Liver (tissue), 8 donors: ENCODE measurements at regions not wholly inside any gene's neighbourhood (a gene's known extent, or its start where the extent isn't known, plus 50 kb on each side); places are given as distances from the start of the nearest gene placed in this dataset.

Source experiments
- DNase-seq: peaks from one replicate; pipeline ENCODE4 v3.0.0-alpha.2; 2017; ENCODE audit warnings: low spot score
- H3K27ac ChIP-seq, 2 donors: one replicate each; pipeline ENCODE4 v1.7.0; 2013; ENCODE audit warnings: inconsistent platforms in 2 of 2, low read length in 2 of 2, control low read depth in 1 of 2, low read depth in 1 of 2, mild to moderate bottlenecking in 1 of 2
- H3K27me3 ChIP-seq, 4 donors: one replicate each; pipeline versions ENCODE4 v1.6.1 to v1.7.0; 2013; ENCODE audit warnings: low read length in 3 of 4, inconsistent platforms in 1 of 4, mild to moderate bottlenecking in 1 of 4, moderate library complexity in 1 of 4; ENCODE audit not compliant: control insufficient read depth in 4 of 4, insufficient read depth in 4 of 4
- H3K36me3 ChIP-seq, 4 donors: one replicate each; pipeline versions ENCODE4 v1.6.1 to v1.7.0; 2013; ENCODE audit warnings: low read length in 3 of 4, mild to moderate bottlenecking in 3 of 4, low read depth in 1 of 4, moderate library complexity in 1 of 4; ENCODE audit not compliant: control insufficient read depth in 4 of 4, insufficient read depth in 3 of 4
- H3K4me1 ChIP-seq, 4 donors: one replicate each; pipeline versions ENCODE4 v1.6.1 to v1.7.0; 2013; ENCODE audit warnings: low read length in 3 of 4, mild to moderate bottlenecking in 3 of 4, moderate library complexity in 1 of 4; ENCODE audit not compliant: control insufficient read depth in 4 of 4, insufficient read depth in 4 of 4
- H3K4me3 ChIP-seq, 3 donors: one replicate each; pipeline versions ENCODE4 v1.6.1 to v1.7.0; 2013; ENCODE audit warnings: low read length in 3 of 3, control low read depth in 1 of 3, low read depth in 1 of 3, mild to moderate bottlenecking in 1 of 3
- H3K9ac ChIP-seq, 2 donors: one replicate each; pipeline ENCODE4 v1.7.0; 2013; ENCODE audit warnings: low read length in 2 of 2, mild to moderate bottlenecking in 2 of 2, moderate library complexity in 2 of 2, control low read depth in 1 of 2, low read depth in 1 of 2
- H3K9me3 ChIP-seq, 4 donors: one replicate each; pipeline versions ENCODE4 v1.6.1 to v1.7.0; 2013; ENCODE audit warnings: low read length in 3 of 4; ENCODE audit not compliant: control insufficient read depth in 4 of 4
- FOXA1 ChIP-seq: IDR thresholded peaks from 2 replicates; pipeline ENCODE4 v1.6.1; 2016; ENCODE audit warnings: antibody characterized with exemption
- FOXA2 ChIP-seq: IDR thresholded peaks from 2 replicates; pipeline ENCODE4 v1.6.1; 2016; ENCODE audit warnings: antibody characterized with exemption
- GABPA ChIP-seq, 2 donors: IDR thresholded peaks in 1 of 2; conservative IDR thresholded peaks in 1 of 2; 2 replicates each; pipeline ENCODE4 v1.6.1; 2016; ENCODE audit warnings: antibody characterized with exemption in 2 of 2, mild to moderate bottlenecking in 1 of 2, moderate library complexity in 1 of 2
- HNF4A ChIP-seq, 2 donors: conservative IDR thresholded peaks; 2 replicates each; pipeline ENCODE4 v1.6.1; 2016; ENCODE audit warnings: antibody characterized with exemption in 2 of 2, mild to moderate bottlenecking in 2 of 2
- HNF4G ChIP-seq: IDR thresholded peaks from 2 replicates; pipeline ENCODE4 v1.6.1; 2016; ENCODE audit warnings: antibody characterized with exemption
- JUND ChIP-seq, 2 donors: IDR thresholded peaks; 2 replicates each; pipeline ENCODE4 v1.6.1; 2016; ENCODE audit warnings: antibody characterized with exemption in 2 of 2
- NR2F2 ChIP-seq: IDR thresholded peaks from 2 replicates; pipeline ENCODE4 v1.6.1; 2016; ENCODE audit warnings: antibody characterized with exemption
- RAD21 ChIP-seq, 2 donors: IDR thresholded peaks; 2 replicates each; pipeline ENCODE4 v1.6.1; 2016; ENCODE audit warnings: antibody characterized with exemption in 2 of 2, mild to moderate bottlenecking in 2 of 2
- RXRA ChIP-seq, 2 donors: IDR thresholded peaks; 2 replicates each; pipeline ENCODE4 v1.6.1; 2017 to 2018; ENCODE audit warnings: antibody characterized with exemption in 2 of 2, mild to moderate bottlenecking in 1 of 2
- SP1 ChIP-seq: IDR thresholded peaks from 2 replicates; pipeline ENCODE4 v1.6.1; 2018; ENCODE audit warnings: antibody characterized with exemption, mild to moderate bottlenecking
- TAF1 ChIP-seq: conservative IDR thresholded peaks from 2 replicates; pipeline ENCODE4 v1.6.1; 2016; ENCODE audit warnings: antibody characterized with exemption, mild to moderate bottlenecking
- YY1 ChIP-seq: IDR thresholded peaks from 2 replicates; pipeline ENCODE4 v1.6.1; 2016; ENCODE audit warnings: antibody characterized with exemption, mild to moderate bottlenecking
- WGBS: extraction: QIAGEN DNeasy Blood & Tissue Kit; methylation state at CpG from one replicate; pipeline ENCODE4 v1.1.7; 2013; 5-methylcytosine and 5-hydroxymethylcytosine counted together
- TF ChIP-seq, protein P1 (sequence below): IDR thresholded peaks from 2 replicates; pipeline ENCODE4 v1.6.1; 2016; ENCODE audit warnings: antibody characterized with exemption
- TF ChIP-seq, protein P2 (sequence below): IDR thresholded peaks from 2 replicates; pipeline ENCODE4 v1.6.1; 2016; ENCODE audit warnings: antibody characterized with exemption, mild to moderate bottlenecking
- TF ChIP-seq, protein P3 (sequence below): IDR thresholded peaks from 2 replicates; pipeline ENCODE4 v1.6.1; 2016; ENCODE audit warnings: antibody characterized with exemption
- TF ChIP-seq, protein P4 (sequence below): IDR thresholded peaks from 2 replicates; pipeline ENCODE4 v1.6.1; 2016; ENCODE audit warnings: antibody characterized with exemption
- TF ChIP-seq, protein P5 (sequence below): fragments of 150-350 bp; IDR thresholded peaks from 2 replicates; pipeline ENCODE4 v1.5.1; 2017; ENCODE audit warnings: improper control_type of control experiment, low read depth, low read length; ENCODE audit not compliant: missing input control
- donor health status: healthy.
- donor health status: healthy.
- donor health status: healthy.
- donor health status: healthy.
- donor health status: healthy.

DNA sequence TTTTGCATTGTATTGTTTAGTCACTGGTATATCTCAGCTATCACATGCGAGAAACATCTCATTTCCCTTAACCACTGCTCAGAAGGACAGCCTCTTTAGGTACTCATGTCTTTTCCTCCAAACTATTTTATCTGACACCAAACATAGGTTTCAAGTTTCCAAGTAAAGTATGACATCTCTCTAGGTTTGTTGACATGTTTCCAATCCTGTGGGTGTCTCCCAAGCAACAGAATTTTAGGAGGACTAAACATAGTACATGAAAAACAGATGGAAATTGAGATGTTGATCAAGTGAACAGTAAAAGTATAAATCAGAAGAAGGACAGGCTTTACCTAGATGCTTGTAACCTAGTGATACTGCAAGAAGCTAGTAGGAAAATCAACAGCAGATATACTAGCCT lies 371.4 kb downstream of the DTHD1 start:
- Histone ChIP-seq H3K27ac (no peak overlapping the region), H3K4me1 (no peaks in the 10 kb centered on the region), H3K4me3 (no peak overlapping the region), H3K27me3 (no peaks in the 10 kb centered on the region), H3K9ac (no peak overlapping the region), H3K9me3 (no peaks in the 10 kb centered on the region), H3K36me3 (no peaks in the 10 kb centered on the region)
- DNase-seq, result no peak
- TF ChIP-seq FOXA2, result no peak
- no peak for TF ChIP-seq RXRA (IDR thresholded peaks at IDR 0.05)
- TF ChIP-seq RAD21 (IDR thresholded peaks at IDR 0.05), result no peak
- TF ChIP-seq YY1, result no peak
- TF ChIP-seq FOXA1, result no peak
- TF ChIP-seq, protein P1, sequence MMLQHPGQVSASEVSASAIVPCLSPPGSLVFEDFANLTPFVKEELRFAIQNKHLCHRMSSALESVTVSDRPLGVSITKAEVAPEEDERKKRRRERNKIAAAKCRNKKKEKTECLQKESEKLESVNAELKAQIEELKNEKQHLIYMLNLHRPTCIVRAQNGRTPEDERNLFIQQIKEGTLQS, result no peak
- TF ChIP-seq SP1, result no peak
- TF ChIP-seq NR2F2, result no peak
- TF ChIP-seq GABPA (IDR thresholded peaks at IDR 0.05 in 1 of 2, conservative IDR thresholded peaks at IDR 0.05 in 1 of 2), result no peak
- TF ChIP-seq, protein P2, sequence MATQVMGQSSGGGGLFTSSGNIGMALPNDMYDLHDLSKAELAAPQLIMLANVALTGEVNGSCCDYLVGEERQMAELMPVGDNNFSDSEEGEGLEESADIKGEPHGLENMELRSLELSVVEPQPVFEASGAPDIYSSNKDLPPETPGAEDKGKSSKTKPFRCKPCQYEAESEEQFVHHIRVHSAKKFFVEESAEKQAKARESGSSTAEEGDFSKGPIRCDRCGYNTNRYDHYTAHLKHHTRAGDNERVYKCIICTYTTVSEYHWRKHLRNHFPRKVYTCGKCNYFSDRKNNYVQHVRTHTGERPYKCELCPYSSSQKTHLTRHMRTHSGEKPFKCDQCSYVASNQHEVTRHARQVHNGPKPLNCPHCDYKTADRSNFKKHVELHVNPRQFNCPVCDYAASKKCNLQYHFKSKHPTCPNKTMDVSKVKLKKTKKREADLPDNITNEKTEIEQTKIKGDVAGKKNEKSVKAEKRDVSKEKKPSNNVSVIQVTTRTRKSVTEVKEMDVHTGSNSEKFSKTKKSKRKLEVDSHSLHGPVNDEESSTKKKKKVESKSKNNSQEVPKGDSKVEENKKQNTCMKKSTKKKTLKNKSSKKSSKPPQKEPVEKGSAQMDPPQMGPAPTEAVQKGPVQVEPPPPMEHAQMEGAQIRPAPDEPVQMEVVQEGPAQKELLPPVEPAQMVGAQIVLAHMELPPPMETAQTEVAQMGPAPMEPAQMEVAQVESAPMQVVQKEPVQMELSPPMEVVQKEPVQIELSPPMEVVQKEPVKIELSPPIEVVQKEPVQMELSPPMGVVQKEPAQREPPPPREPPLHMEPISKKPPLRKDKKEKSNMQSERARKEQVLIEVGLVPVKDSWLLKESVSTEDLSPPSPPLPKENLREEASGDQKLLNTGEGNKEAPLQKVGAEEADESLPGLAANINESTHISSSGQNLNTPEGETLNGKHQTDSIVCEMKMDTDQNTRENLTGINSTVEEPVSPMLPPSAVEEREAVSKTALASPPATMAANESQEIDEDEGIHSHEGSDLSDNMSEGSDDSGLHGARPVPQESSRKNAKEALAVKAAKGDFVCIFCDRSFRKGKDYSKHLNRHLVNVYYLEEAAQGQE, result no peak
- 90% methylated on average over 1 of the region's 1 CpG for WGBS

DNA sequence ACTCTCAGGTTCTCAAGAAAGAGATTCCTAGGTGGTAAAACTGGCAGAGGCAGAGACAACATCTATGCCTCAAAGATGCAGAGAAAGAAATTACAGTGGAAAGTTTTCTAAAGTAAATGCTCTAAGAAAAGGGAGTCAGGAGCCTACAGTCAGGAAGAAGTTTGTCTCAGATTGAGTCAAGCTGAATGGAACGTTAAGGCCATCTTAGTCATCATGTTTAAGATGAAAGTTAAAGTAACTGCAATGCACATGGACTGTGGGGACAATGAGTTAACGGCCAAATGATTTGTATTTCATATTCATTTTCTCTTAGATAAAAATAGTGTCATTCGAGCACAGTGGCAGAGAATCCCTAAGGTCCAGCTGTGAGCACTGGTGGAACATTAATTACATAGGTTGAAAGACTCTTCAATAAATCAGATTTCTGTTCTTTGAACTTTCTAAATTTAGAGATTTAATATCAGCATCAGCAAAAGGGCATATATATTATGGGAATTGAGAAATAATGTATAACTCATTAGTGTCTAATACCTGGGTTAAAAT lies 384.6 kb downstream of the DTHD1 start:
- WGBS, result 67% methylated on average over 3 of the region's 3 CpGs
- TF ChIP-seq RXRA (IDR thresholded peaks at IDR 0.05) (no peak), HNF4G (no peak), YY1 (no peak), SP1 (no peak), JUND (IDR thresholded peaks at IDR 0.05) (no peak), TAF1 (no peak), HNF4A (conservative IDR thresholded peaks at IDR 0.05) (no peak), FOXA2 (no peak), RAD21 (IDR thresholded peaks at IDR 0.05) (no peak)
- TF ChIP-seq, protein P3, sequence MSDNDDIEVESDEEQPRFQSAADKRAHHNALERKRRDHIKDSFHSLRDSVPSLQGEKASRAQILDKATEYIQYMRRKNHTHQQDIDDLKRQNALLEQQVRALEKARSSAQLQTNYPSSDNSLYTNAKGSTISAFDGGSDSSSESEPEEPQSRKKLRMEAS, result no peak
- TF ChIP-seq, protein P4, sequence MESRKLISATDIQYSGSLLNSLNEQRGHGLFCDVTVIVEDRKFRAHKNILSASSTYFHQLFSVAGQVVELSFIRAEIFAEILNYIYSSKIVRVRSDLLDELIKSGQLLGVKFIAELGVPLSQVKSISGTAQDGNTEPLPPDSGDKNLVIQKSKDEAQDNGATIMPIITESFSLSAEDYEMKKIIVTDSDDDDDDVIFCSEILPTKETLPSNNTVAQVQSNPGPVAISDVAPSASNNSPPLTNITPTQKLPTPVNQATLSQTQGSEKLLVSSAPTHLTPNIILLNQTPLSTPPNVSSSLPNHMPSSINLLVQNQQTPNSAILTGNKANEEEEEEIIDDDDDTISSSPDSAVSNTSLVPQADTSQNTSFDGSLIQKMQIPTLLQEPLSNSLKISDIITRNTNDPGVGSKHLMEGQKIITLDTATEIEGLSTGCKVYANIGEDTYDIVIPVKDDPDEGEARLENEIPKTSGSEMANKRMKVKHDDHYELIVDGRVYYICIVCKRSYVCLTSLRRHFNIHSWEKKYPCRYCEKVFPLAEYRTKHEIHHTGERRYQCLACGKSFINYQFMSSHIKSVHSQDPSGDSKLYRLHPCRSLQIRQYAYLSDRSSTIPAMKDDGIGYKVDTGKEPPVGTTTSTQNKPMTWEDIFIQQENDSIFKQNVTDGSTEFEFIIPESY, result no peak
- TF ChIP-seq, protein P1, result no peak
- TF ChIP-seq, protein P2, result no peak
- TF ChIP-seq, protein P5, sequence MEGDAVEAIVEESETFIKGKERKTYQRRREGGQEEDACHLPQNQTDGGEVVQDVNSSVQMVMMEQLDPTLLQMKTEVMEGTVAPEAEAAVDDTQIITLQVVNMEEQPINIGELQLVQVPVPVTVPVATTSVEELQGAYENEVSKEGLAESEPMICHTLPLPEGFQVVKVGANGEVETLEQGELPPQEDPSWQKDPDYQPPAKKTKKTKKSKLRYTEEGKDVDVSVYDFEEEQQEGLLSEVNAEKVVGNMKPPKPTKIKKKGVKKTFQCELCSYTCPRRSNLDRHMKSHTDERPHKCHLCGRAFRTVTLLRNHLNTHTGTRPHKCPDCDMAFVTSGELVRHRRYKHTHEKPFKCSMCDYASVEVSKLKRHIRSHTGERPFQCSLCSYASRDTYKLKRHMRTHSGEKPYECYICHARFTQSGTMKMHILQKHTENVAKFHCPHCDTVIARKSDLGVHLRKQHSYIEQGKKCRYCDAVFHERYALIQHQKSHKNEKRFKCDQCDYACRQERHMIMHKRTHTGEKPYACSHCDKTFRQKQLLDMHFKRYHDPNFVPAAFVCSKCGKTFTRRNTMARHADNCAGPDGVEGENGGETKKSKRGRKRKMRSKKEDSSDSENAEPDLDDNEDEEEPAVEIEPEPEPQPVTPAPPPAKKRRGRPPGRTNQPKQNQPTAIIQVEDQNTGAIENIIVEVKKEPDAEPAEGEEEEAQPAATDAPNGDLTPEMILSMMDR, result no peak
- Histone ChIP-seq H3K4me3 (no peak overlapping the region), H3K9me3 (no peaks in the 10 kb centered on the region), H3K27me3 (no peaks in the 10 kb centered on the region), H3K9ac (no peak overlapping the region), H3K4me1 (no peaks in the 10 kb centered on the region), H3K27ac (no peak overlapping the region), H3K36me3 (no peaks in the 10 kb centered on the region)
- no peak for DNase-seq
